ENCODE measurements at regions not wholly inside any gene's neighbourhood (a gene's known extent, or its start where the extent isn't known, plus 50 kb on each side); places are given as distances from the start of the nearest gene placed in this dataset.

DNA sequence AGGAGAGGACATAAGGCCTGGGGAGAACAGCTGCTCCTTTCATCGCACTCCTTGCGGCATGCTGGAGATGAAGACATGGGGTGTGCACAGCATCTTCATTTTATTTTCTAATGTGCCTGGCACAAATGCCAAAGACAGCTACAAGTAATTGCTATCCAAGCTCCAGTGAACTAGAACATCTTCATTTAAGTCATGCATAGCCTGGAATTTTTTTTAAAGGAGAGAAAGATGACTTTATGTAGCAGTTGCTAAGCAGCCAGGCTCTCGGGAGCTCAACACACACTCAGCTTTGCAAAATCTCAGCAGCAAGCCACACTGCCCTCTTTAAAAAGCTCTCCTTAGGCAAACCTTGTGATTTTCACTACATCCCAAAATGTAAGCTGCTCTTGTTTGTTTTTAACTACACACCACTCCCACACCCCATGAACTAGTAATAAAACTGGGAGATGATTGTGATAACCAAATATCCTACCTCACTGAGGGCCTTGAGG, 164.5 kb upstream of the POU2AF2 start:
- Histone ChIP-seq H3K9me3 (no peaks in the 10 kb centered on the region), H3K36me3 (no peaks in the 10 kb centered on the region), H3K4me1 (no peaks in the 10 kb centered on the region), H3K27ac (no peak overlapping the region), H3K27me3 (no peaks in the 10 kb centered on the region), H3K4me3 (no peak overlapping the region)
- WGBS, 2 donors: 81 to 83% methylated on average over 3 of the region's 3 CpGs
- DNase-seq: no peak
- intact Hi-C loops (cut with DNase I): no loop called here
- no peak for TF ChIP-seq POLR2A (IDR thresholded peaks at IDR 0.05)
- no peak for TF ChIP-seq CTCF (IDR thresholded peaks at IDR 0.05)

DNA sequence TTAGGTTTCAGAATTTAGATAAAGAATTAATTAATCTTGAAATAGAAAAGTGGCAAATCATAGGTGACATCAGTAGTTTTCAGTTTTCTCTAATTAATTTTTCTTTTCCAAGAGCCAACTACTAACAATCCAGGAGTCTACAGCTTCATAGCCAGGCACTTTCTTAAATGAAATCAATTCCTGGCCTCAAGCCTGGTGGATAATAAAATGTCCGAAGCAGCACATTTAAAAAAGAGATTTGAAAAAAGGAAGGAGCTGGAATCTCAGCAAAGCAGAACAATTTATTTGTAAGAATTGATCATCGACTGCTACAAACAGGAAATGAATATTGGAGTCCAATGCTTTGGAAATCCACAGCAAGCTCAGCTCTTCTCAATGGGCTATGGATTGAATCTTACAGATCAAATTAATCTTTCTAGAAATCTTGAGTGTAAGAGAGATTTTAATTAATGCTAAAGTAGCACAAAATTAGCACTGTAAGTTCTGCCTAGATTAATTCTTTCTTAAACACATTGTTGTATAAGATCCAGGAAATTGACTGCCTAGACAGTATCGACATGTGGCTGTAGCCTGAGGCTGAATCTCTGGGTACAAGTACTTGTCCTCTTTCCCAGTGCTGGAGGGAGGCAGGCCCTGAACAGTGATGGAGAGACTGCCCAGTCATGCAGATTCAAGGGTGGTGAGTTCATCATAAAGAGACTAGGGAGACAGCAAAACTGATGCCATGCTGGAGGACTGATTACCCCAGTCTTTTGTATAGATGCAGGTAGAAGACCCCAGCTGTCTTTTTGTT, 167.8 kb upstream of the POU2AF2 start:
- 48 to 58% methylated on average over 3 of the region's 3 CpGs for WGBS, 2 donors

GRCh38 chr11:111069066-111069465, 176.5 kb upstream of the POU2AF2 start:
- no peaks in the 10 kb centered on the region for H3K36me3 ChIP-seq
- H3K9me3 ChIP-seq: peaks cover 0 to 12% (median 12%) of the 10 kb centered on the region in 3 donors
- intact Hi-C loops (cut with DNase I): no loop called here
- no peak overlapping the region for H3K27ac ChIP-seq
- H3K4me1 ChIP-seq: peaks cover 0 to 1% (median 0%) of the 10 kb centered on the region in 3 donors
- H3K27me3 ChIP-seq: no peaks in the 10 kb centered on the region
- TF ChIP-seq POLR2A (IDR thresholded peaks at IDR 0.05) (no peak), CTCF (IDR thresholded peaks at IDR 0.05) (peak in 3 of 6 experiments; percentile 4 to 36 (median 16))
- no peak for DNase-seq
- 31% methylated on average over 1 of the region's 1 CpG; no CpG with 5 or more reads in 1 of the 2 donors for WGBS, 2 donors
- no peak overlapping the region for H3K4me3 ChIP-seq

More for the DNA sequence above, 167.8 kb upstream of the POU2AF2 start:
- no peaks in the 10 kb centered on the region for H3K36me3 ChIP-seq
- no peak for TF ChIP-seq CTCF (IDR thresholded peaks at IDR 0.05)
- TF ChIP-seq POLR2A (IDR thresholded peaks at IDR 0.05): no peak
- no peak overlapping the region for H3K4me3 ChIP-seq
- intact Hi-C loops (cut with DNase I): no loop called here
- no peak for DNase-seq
- no peak overlapping the region for H3K27ac ChIP-seq
- no peaks in the 10 kb centered on the region for H3K4me1 ChIP-seq
- no peaks in the 10 kb centered on the region for H3K9me3 ChIP-seq
- H3K27me3 ChIP-seq: no peaks in the 10 kb centered on the region

DNA sequence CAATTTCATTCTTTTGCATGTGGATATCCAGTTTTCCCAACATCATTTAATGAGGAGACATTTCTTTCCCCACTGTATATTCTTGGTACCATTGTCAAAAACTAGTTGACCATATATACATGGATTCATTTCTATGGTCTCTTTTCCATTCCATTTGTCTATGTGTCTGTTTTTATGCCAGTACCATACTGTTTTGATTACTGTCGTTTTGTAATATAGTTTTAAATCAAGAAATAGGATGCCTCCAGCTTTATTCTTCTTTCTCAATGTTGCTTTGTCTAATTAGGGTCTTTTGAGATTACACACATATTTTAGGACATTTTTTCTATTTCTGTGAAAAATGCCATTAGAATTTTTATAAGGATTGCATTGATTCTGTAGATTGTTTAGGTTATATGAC, 177.5 kb upstream of the POU2AF2 start:
- Histone ChIP-seq H3K4me3 (no peak overlapping the region), H3K27ac (no peak overlapping the region), H3K36me3 (no peaks in the 10 kb centered on the region), H3K9me3 (peaks cover 0 to 12% (median 12%) of the 10 kb centered on the region in 3 donors), H3K4me1 (peaks cover 0 to 9% (median 4%) of the 10 kb centered on the region in 3 donors), H3K27me3 (no peaks in the 10 kb centered on the region)
- intact Hi-C loops (cut with DNase I): no loop called here
- WGBS, 2 donors: 79 to 92% methylated on average over 1 of the region's 1 CpG
- no peak for DNase-seq
- no peak for TF ChIP-seq POLR2A (IDR thresholded peaks at IDR 0.05)
- no peak for TF ChIP-seq CTCF (IDR thresholded peaks at IDR 0.05)

DNA sequence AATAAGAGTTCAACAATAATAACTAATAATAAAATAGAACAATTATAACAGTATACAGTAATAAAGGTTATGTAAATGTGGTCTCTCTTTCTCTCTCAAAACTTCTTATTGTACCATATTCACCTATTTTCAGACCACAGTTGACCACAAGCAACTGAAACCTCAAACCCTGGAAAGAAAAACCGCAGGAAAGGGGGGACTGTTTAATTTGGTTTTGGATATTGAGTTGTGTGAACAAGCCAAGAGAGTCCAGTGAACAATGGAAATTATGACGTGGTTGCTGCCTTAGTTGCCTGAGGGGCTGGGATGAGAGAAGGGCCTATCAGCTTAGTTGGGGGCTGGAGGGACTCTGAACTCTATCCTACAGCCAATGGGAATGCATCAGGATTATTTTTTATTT, 178.7 kb upstream of the POU2AF2 start:
- no peaks in the 10 kb centered on the region for H3K36me3 ChIP-seq
- H3K9me3 ChIP-seq: peaks cover 0 to 12% (median 12%) of the 10 kb centered on the region in 3 donors
- TF ChIP-seq POLR2A (IDR thresholded peaks at IDR 0.05): no peak
- TF ChIP-seq CTCF (IDR thresholded peaks at IDR 0.05): no peak
- intact Hi-C loops (cut with DNase I): no loop called here
- no peak overlapping the region for H3K27ac ChIP-seq
- WGBS, 2 donors: 43 to 46% methylated on average over 2 of the region's 2 CpGs
- no peaks in the 10 kb centered on the region for H3K27me3 ChIP-seq
- no peak overlapping the region for H3K4me3 ChIP-seq
- peaks cover 0 to 9% (median 4%) of the 10 kb centered on the region in 3 donors for H3K4me1 ChIP-seq
- DNase-seq: no peak
